H54 (cell line): ENCODE measurements at regions not wholly inside any gene's neighbourhood (a gene's known extent, or its start where the extent isn't known, plus 50 kb on each side); places are given as distances from the start of the nearest gene placed in this dataset.
"Not testable (repeated sequence)": the region's sequence is repeated elsewhere in the genome, so short reads cannot be mapped to it uniquely, and the experiment has no call there.

Experiments
- DNase-seq: peaks from one replicate; pipeline ENCODE4 v3.0.0; 2011; ENCODE audit warnings: low spot score, mixed read lengths; ENCODE audit not compliant: insufficient read length
- FAIRE-seq: peaks from 3 replicates; lab custom pipeline; 2011; peaks lifted over from hg19 to GRCh38; lab: Jason Lieb, UNC
- POLR2A ChIP-seq: IDR thresholded peaks from 2 replicates; pipeline ENCODE4 v1.6.1; 2011; ENCODE audit warnings: low read depth, mild to moderate bottlenecking, low read length

- no peak for TF ChIP-seq POLR2A
- DNase-seq (no peak), FAIRE-seq (no peak)
Measured at GRCh38 chr13:50414640-50415039, 399.4 kb downstream of the KCNRG start.

DNA sequence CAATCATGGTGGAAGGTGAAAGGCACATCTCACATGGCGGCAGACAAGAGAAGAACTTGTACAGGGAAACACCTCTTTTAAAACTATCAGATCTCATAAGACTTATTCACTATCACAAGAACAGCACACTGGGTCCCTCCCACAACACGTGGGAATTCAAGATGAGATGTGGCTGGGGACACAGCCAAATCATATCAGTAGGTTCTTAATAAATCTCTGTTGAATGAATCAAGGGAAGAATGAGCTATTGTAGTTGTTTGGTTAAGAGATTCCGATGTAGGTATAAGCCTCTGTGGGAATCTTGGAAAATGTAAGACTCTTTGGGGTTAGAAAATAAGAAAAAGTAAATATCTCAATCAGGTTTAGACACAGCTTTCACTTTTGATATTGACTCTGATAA lies 400.2 kb downstream of the KCNRG start:
- TF ChIP-seq POLR2A, result no peak
- DNase-seq, result no peak
- no peak for FAIRE-seq

- DNase-seq (no peak), FAIRE-seq (no peak)
- no peak for TF ChIP-seq POLR2A
Measured at GRCh38 chr13:50417597-50417996, 402.4 kb downstream of the KCNRG start.

GRCh38 chr13:50419331-50419865 lies 404.2 kb downstream of the KCNRG start:
- no peak for DNase-seq
- TF ChIP-seq POLR2A, result no peak
- FAIRE-seq, result no peak

DNA sequence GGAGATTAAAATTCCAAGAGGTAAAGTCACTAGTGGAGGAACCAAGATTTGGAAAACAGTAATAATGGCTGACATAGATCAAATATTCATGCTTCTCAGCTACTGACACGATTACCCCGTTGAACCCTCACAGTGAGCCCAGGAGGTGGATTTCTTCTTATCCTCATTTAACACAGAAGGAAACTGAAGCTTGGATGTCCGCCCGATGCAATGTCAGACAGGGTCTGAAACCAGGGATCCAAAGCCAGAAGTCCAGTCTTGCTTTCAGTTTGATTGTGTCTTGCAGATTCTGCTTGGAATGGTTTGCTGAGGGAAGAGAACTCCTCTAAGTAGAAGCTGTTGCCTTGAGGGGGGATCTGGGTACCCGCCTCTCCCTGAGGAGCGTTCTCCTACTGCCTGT lies 404.7 kb downstream of the KCNRG start:
- TF ChIP-seq POLR2A, result no peak
- DNase-seq (no peak), FAIRE-seq (no peak)

- TF ChIP-seq POLR2A, result no peak
Measured at GRCh38 chr13:50420718-50421472, 405.7 kb downstream of the KCNRG start.

DNA sequence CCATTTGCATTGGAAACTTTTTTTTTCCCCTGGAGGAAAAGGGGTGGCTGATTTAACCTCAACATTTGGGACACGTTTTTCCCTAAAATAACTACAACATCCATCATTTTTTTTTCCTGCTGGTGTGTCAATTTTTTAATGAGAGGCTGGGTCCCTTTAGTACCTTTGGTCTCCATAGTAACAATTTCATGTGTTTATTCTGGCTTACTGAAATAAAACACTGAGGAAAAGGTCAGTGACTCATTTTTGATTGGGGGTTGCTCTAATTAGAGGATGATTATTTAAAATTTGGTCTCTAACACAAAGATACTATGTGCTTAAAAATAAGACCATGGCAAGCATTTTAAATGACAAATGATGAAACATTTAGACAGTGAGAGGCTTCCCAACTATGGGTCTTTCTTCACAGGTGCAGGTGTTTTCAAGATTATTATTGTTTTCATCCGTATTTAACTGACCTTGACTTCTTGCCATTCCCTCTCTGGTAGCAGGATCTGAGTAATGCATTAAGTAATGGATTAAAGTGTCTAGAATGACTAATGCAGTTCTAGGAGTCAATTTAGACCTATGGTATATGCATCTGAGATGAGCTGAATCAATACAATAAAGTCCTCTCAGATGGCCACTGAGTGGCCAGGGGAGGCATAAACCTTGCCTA lies 406.4 kb downstream of the KCNRG start:
- TF ChIP-seq POLR2A, result no peak
- FAIRE-seq, result no peak
- no peak for DNase-seq

More at GRCh38 chr13:50420718-50421472, 405.7 kb downstream of the KCNRG start:
- FAIRE-seq (no peak), DNase-seq (no peak)

GRCh38 chr13:50422181-50423148 lies 407.2 kb downstream of the KCNRG start:
- no peak for TF ChIP-seq POLR2A
- DNase-seq (no peak), FAIRE-seq (no peak)

DNA sequence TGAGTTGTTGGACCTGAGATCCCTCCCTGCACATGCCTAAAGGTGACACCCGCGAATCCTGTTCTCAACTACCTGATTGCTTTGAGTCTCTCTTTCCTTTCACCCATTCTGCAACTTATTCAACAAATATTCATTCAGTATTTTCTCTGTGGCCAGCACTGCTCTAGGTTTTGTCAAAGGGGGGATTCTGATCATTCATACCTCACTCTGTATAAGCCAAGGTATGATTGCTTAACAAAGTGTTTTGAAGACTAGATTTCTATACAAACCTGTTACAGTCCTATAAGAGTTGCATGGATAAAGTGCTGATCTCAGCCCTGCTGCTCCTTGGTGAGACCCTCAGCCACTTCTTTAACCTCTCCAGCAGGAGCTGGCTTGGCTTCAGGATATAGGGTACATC lies 409.7 kb downstream of the KCNRG start:
- DNase-seq (no peak), FAIRE-seq (no peak)
- TF ChIP-seq POLR2A, result no peak

- DNase-seq, result no peak
- no peak for TF ChIP-seq POLR2A
- no peak for FAIRE-seq
Measured at GRCh38 chr13:50425772-50426171, 410.5 kb downstream of the KCNRG start.

- no peak for TF ChIP-seq POLR2A
- DNase-seq (no peak), FAIRE-seq (no peak)
Measured at GRCh38 chr13:50426927-50427326, 411.7 kb downstream of the KCNRG start.

DNA sequence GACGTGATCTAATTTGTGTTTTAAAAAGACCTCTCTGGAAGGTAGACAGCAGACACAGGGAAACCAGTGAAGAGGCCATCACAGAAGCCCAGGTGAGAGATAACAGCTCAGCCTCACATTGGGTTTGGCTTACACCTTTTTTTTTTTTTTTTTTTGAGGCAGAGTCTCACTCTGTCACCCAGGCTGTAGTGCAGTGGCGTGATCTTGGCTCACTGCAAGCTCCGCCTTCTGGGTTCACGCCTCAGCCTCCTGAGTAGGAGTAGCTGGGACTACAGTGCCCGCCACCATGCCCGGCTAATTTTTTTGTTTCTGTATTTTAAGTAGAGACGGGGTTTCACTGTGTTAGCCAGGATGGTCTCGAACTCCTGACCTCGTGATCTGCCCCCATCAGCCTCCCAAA lies 412.3 kb downstream of the KCNRG start:
- DNase-seq, FAIRE-seq: not testable (repeated sequence)

GRCh38 chr13:50428183-50428877 lies 413.1 kb downstream of the KCNRG start:
- no peak for TF ChIP-seq POLR2A
- FAIRE-seq (no peak), DNase-seq (no peak)
